ENCODE measurements at regions not wholly inside any gene's neighbourhood (a gene's known extent, or its start where the extent isn't known, plus 50 kb on each side); places are given as distances from the start of the nearest gene placed in this dataset.

- TF ChIP-seq ILK (tag; IDR thresholded peaks at IDR 0.05; ENCODE audit: borderline replicate concordance, low read depth) (no peak), ZNF77 (CRISPR knock-in tag; IDR thresholded peaks at IDR 0.05) (no peak)
Measured at GRCh38 chr4:131547506-131547981, 1601.5 kb upstream of the PCDH10 start (continued).

- ChIA-PET CTCF (ENCODE audit: low intra/inter-chr PET ratio) (no interaction called here), POLR2A (no interaction called here)
- TF ChIP-seq HDAC6 (IDR thresholded peaks at IDR 0.05; ENCODE audit: low read depth, low read length) (no peak), MAFK (IDR thresholded peaks at IDR 0.05; ENCODE audit: low read length) (no peak), ZFP30 (CRISPR knock-in tag; IDR thresholded peaks at IDR 0.05; ENCODE audit: borderline replicate concordance) (no peak), GATAD2B (IDR thresholded peaks at IDR 0.05; ENCODE audit: borderline replicate concordance) (no peak)
- Histone ChIP-seq H3K9me1 (ENCODE audit: control insufficient read depth, insufficient read depth, low read length) (no peaks in the 10 kb centered on the region), H3K79me2 (ENCODE audit: control insufficient read depth, insufficient read depth, low read length) (no peaks in the 10 kb centered on the region), H3K36me3 (ENCODE audit: control insufficient read depth, insufficient read depth, low read length) (no peaks in the 10 kb centered on the region), H3K4me3 (no peak overlapping the region), H3K4me2 (ENCODE audit: insufficient read depth, low read length) (no peak overlapping the region), H2AFZ (ENCODE audit: low read depth, low read length) (no peak overlapping the region), H3K4me1 (replicated peaks in 1 of 2; ENCODE audit: control insufficient read depth in 2 of 2, insufficient read depth in 2 of 2, low read length in 2 of 2) (no peaks in the 10 kb centered on the region), H3K27me3 (ENCODE audit: control insufficient read depth in 2 of 2, insufficient read depth in 2 of 2, low read length in 2 of 2) (no peaks in the 10 kb centered on the region), H3K9ac (ENCODE audit: insufficient read depth in 1 of 2, low read depth in 2 of 2, low read length in 2 of 2) (no peak overlapping the region), H4K20me1 (replicated peaks; ENCODE audit: control insufficient read depth, insufficient read depth, low read length) (no peaks in the 10 kb centered on the region), H3K9me3 (replicated peaks; ENCODE audit: control insufficient read depth, insufficient read depth, low read depth, low read length) (no peaks in the 10 kb centered on the region), H3K27ac (ENCODE audit: extremely low read depth, low read depth, low read length) (no peak overlapping the region)
- intact Hi-C loops (cut with micrococcal nuclease) = no loop called here
- in situ Hi-C loops (cut with MboI) = no loop called here
- no TSS peak for BruUV-seq (replicated peaks)
- no peak for ATAC-seq
- no peak for DNase-seq (ENCODE audit: extremely low read depth in 1 of 4, low spot score in 3 of 4)
- 0% methylated on average over 1 of the region's 1 CpG for WGBS (ENCODE audit: insufficient coverage, low coverage, missing lambda C conversion rate)
- FAIRE-seq = no peak
Measured at GRCh38 chr4:131551306-131551705, 1597.8 kb upstream of the PCDH10 start.

- intact Hi-C loops (cut with micrococcal nuclease) (no loop called here), in situ Hi-C loops (cut with MboI) (no loop called here)
- Histone ChIP-seq H2AFZ (ENCODE audit: low read depth, low read length) (no peak overlapping the region), H3K79me2 (ENCODE audit: control insufficient read depth, insufficient read depth, low read length) (no peaks in the 10 kb centered on the region), H3K4me3 (no peak overlapping the region), H3K9me3 (replicated peaks; ENCODE audit: control insufficient read depth, insufficient read depth, low read depth, low read length) (no peaks in the 10 kb centered on the region), H3K27ac (ENCODE audit: extremely low read depth, low read depth, low read length) (no peak overlapping the region), H3K9ac (ENCODE audit: insufficient read depth in 1 of 2, low read depth in 2 of 2, low read length in 2 of 2) (no peak overlapping the region), H3K9me1 (ENCODE audit: control insufficient read depth, insufficient read depth, low read length) (no peaks in the 10 kb centered on the region), H3K36me3 (ENCODE audit: control insufficient read depth, insufficient read depth, low read length) (no peaks in the 10 kb centered on the region), H3K4me2 (ENCODE audit: insufficient read depth, low read length) (no peak overlapping the region), H3K27me3 (ENCODE audit: control insufficient read depth in 2 of 2, insufficient read depth in 2 of 2, low read length in 2 of 2) (no peaks in the 10 kb centered on the region), H3K4me1 (replicated peaks in 1 of 2; ENCODE audit: control insufficient read depth in 2 of 2, insufficient read depth in 2 of 2, low read length in 2 of 2) (no peaks in the 10 kb centered on the region), H4K20me1 (replicated peaks; ENCODE audit: control insufficient read depth, insufficient read depth, low read length) (no peaks in the 10 kb centered on the region)
- ChIA-PET CTCF (ENCODE audit: low intra/inter-chr PET ratio) (no interaction called here), POLR2A (no interaction called here)
- DNase-seq (ENCODE audit: extremely low read depth in 1 of 4, low spot score in 3 of 4) (no peak), ATAC-seq (no peak), FAIRE-seq (no peak)
- WGBS (ENCODE audit: insufficient coverage, low coverage, missing lambda C conversion rate) = 0% methylated on average over 1 of the region's 1 CpG
- no TSS peak for BruUV-seq (replicated peaks)
- TF ChIP-seq ADNP (tag; IDR thresholded peaks at IDR 0.05) (no peak), HIVEP1 (CRISPR knock-in tag; IDR thresholded peaks at IDR 0.05) (no peak), SMAD1 (IDR thresholded peaks at IDR 0.05; ENCODE audit: low read depth, low read length, partially characterized antibody) (no peak), MXD1 (CRISPR knock-in tag; IDR thresholded peaks at IDR 0.05; ENCODE audit: borderline replicate concordance, poor library complexity, severe bottlenecking) (no peak), AFF4 (CRISPR knock-in tag; IDR thresholded peaks at IDR 0.05) (no peak)
Measured at GRCh38 chr4:131566026-131566425, 1583.1 kb upstream of the PCDH10 start.
